Fibroblast of lung (primary cell): ENCODE measurements at regions not wholly inside any gene's neighbourhood (a gene's known extent, or its start where the extent isn't known, plus 50 kb on each side); places are given as distances from the start of the nearest gene placed in this dataset.
"Not testable (repeated sequence)": the region's sequence is repeated elsewhere in the genome, so short reads cannot be mapped to it uniquely, and the experiment has no call there.

Source experiments
- DNase-seq, 2 donors: peaks; one replicate each; pipeline versions ENCODE4 v3.0.0 to v3.0.0-alpha.2; 2010; ENCODE audit warnings: low read depth in 2 of 2
- H2AFZ ChIP-seq: 2 replicates; pipeline ENCODE4 v1.5.1; 2012; ENCODE audit warnings: low read length, control low read depth, inconsistent platforms
- H3K27ac ChIP-seq: 2 replicates; pipeline ENCODE4 v1.5.1; 2011; ENCODE audit warnings: low read length, control low read depth; ENCODE audit not compliant: insufficient read depth
- H3K27me3 ChIP-seq: 2 replicates; pipeline ENCODE4 v1.5.1; 2011; ENCODE audit warnings: mild to moderate bottlenecking, low read length; ENCODE audit not compliant: control insufficient read depth, insufficient read depth
- H3K36me3 ChIP-seq: 2 replicates; pipeline ENCODE4 v1.5.1; 2011; ENCODE audit warnings: low read length; ENCODE audit not compliant: control insufficient read depth, insufficient read depth
- H3K4me1 ChIP-seq: 2 replicates; pipeline ENCODE4 v1.5.1; 2011; ENCODE audit warnings: low read length; ENCODE audit not compliant: control insufficient read depth, insufficient read depth; ENCODE audit errors: extremely low read depth
- H3K4me2 ChIP-seq: 2 replicates; pipeline ENCODE4 v1.5.1; 2011; ENCODE audit warnings: low read length, control low read depth; ENCODE audit not compliant: insufficient read depth; ENCODE audit errors: extremely low read depth
- H3K4me3 ChIP-seq, 4 experiments: fragments of 200-600 bp in 1 of 4; sonication (generic) in 1 of 4; replicated peaks in 1 of 4; 2 replicates each; pipeline ENCODE4 v1.5.1; 2011 to 2016; ENCODE audit warnings: low read length in 4 of 4, low read depth in 3 of 4, mild to moderate bottlenecking in 3 of 4, control low read depth in 2 of 4, inconsistent platforms in 1 of 4, mixed read lengths in 1 of 4; ENCODE audit not compliant: insufficient read depth in 1 of 4; ENCODE audit errors: control extremely low read depth in 1 of 4
- H3K79me2 ChIP-seq: 2 replicates; pipeline ENCODE4 v1.5.1; 2012; ENCODE audit warnings: mild to moderate bottlenecking, low read length, inconsistent platforms; ENCODE audit not compliant: control insufficient read depth, insufficient read depth
- H3K9ac ChIP-seq: 2 replicates; pipeline ENCODE4 v1.5.1; 2011; ENCODE audit warnings: mild to moderate bottlenecking, low read length, control low read depth; ENCODE audit not compliant: insufficient read depth
- H3K9me3 ChIP-seq: 2 replicates; pipeline ENCODE4 v1.5.1; 2012; ENCODE audit warnings: low read depth, low read length; ENCODE audit not compliant: control insufficient read depth, insufficient read depth
- H4K20me1 ChIP-seq: 2 replicates; pipeline ENCODE4 v1.5.1; 2011; ENCODE audit warnings: low read length; ENCODE audit not compliant: control insufficient read depth, insufficient read depth; ENCODE audit errors: extremely low read depth
- EZH2 ChIP-seq: IDR thresholded peaks from 2 replicates; pipeline ENCODE4 v1.5.1; 2012; ENCODE audit warnings: low read length, control low read depth, mild to moderate bottlenecking; ENCODE audit errors: missing control alignments
- TF ChIP-seq, protein P1 (sequence below), 2 donors: IDR thresholded peaks in 1 of 2; conservative IDR thresholded peaks in 1 of 2; 1 replicate in 1 of 2; 2 replicates in 1 of 2; pipeline ENCODE4 v1.5.1; 2011 to 2012; ENCODE audit warnings: low read length in 2 of 2, control low read depth in 1 of 2, inconsistent platforms in 1 of 2, low read depth in 1 of 2, mild to moderate bottlenecking in 1 of 2

DNA sequence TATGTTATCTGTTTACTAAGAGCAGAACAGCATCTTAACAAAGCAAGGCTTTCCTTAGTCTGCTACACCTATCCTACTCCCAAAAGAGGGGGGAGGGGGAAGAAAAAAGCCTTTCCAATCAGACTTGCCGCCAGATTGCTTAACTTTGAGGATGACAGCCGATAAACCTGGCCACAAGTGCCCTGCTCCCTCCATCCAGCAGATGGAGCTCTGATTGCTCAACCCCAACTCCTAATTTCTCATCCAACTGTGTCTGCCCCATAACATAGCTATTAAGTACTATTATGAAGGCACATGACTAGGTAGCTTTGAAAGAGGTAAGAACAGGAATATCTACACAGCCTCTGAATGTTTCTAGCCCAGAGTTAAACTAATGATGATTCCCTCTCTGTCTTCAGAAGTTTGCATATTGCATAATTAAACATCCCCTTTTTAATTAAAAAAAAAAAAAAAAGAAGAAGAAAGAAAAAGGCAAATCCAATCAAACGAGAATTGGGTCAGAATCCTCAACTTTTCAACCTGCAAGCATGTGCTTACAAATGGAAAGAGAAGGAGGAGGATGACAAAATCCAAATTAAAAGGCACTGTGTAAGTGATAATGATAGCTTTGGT is 247.4 kb downstream of the GALC start:
- Histone ChIP-seq H3K27me3 (no peaks in the 10 kb centered on the region), H3K36me3 (no peaks in the 10 kb centered on the region), H3K27ac (no peak overlapping the region), H2AFZ (no peak overlapping the region), H3K9me3 (no peaks in the 10 kb centered on the region), H3K4me2 (no peak overlapping the region), H3K9ac (no peak overlapping the region), H4K20me1 (no peaks in the 10 kb centered on the region), H3K4me3 (no peak overlapping the region), H3K4me1 (no peaks in the 10 kb centered on the region), H3K79me2 (no peaks in the 10 kb centered on the region)
- TF ChIP-seq, protein P1, sequence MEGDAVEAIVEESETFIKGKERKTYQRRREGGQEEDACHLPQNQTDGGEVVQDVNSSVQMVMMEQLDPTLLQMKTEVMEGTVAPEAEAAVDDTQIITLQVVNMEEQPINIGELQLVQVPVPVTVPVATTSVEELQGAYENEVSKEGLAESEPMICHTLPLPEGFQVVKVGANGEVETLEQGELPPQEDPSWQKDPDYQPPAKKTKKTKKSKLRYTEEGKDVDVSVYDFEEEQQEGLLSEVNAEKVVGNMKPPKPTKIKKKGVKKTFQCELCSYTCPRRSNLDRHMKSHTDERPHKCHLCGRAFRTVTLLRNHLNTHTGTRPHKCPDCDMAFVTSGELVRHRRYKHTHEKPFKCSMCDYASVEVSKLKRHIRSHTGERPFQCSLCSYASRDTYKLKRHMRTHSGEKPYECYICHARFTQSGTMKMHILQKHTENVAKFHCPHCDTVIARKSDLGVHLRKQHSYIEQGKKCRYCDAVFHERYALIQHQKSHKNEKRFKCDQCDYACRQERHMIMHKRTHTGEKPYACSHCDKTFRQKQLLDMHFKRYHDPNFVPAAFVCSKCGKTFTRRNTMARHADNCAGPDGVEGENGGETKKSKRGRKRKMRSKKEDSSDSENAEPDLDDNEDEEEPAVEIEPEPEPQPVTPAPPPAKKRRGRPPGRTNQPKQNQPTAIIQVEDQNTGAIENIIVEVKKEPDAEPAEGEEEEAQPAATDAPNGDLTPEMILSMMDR (conservative IDR thresholded peaks at IDR 0.05 in 1 of 2, IDR thresholded peaks at IDR 0.05 in 1 of 2; ENCODE audit: low read depth in 1 of 2, low read length in 2 of 2) = peak; percentile 28 to 44
- no peak for TF ChIP-seq EZH2
- peak; percentile 3 to 31 for DNase-seq

DNA sequence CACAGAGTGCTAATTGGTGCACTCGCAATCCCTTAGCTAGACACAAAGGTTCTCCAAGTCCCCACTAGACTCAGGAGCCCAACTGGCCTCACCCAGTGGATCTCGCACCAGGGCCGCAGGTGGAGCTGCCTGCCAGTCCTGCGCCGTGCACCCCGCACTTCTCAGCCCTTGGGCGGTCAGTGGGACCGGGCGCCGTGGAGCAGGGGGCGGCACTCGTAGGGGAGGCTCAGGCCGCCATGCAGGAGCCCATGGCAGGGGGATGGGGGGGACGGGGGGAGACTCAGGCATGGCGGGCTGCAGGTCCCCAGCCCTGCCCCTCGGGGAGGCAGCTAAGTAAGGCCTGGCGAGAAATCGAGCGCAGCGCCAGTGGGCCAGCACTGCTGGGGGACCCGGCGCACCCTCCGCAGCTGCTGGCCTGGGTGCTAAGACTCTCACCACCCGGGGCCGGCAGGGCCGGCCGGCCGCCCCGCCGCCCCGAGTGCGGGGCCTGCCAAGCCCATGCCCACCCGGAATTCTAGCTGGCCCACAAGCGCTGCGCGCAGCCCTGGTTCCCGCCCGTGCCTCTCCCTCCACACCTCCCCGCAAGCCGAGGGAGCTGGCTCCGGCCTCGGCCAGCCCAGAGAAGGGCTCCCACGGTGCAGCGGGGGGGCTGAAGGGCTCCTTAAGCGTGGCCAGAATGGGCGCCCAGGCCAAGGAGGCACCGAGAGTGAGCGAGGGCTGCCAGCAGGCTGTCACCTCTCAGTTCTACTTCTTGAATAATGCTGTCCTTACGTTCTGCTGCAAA is 258.2 kb downstream of the GALC start:
- H3K4me3 ChIP-seq, H3K4me2 ChIP-seq, H3K27ac ChIP-seq, H3K4me1 ChIP-seq, H2AFZ ChIP-seq, DNase-seq, H3K9me3 ChIP-seq, H3K79me2 ChIP-seq, H3K36me3 ChIP-seq, H4K20me1 ChIP-seq, H3K27me3 ChIP-seq, H3K9ac ChIP-seq: not testable (repeated sequence)

DNA sequence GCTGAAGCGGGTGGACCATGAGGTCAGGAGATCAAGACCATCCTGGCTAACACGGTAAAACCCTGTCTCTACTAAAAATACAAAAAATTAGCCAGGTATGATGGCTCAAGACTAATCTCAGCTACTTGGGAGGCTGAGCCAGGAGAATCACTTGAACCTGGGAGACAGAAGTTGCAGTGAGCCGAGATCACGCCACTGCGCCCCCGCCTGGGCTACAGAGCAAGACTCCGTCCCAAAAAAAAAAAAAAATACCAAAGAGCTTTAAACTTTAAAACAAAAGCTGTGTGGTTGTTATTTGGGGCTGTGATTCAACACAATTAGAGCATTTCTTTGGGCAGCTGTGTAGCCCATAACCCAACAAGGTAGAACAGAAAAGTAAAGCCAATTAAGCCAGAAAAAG is 259.9 kb downstream of the GALC start:
- H3K4me3 ChIP-seq, H3K9ac ChIP-seq, H3K36me3 ChIP-seq, H3K27me3 ChIP-seq, H4K20me1 ChIP-seq, H3K9me3 ChIP-seq, H3K79me2 ChIP-seq, H3K4me2 ChIP-seq, H3K4me1 ChIP-seq, DNase-seq, H2AFZ ChIP-seq, H3K27ac ChIP-seq: not testable (repeated sequence)

DNA sequence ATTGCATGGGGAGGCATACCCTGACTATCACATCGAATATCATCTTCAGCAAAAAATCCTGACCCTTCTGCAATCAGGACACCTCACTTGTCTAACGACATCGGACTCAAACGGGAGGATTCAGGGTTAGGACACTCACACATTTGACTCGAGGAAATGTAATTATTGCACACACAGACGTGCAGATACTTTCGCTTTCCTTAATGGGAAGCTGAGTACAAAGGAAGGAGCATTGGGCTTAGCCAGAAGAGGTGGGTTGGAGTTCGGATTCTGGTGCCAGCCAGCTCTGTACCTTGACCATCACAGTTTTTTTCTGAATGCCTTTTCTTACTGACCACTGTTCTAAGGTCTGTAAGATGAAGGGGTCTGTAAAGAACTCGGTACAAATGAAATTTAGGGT is 260.4 kb downstream of the GALC start:
- H3K79me2 ChIP-seq = no peaks in the 10 kb centered on the region
- H3K4me3 ChIP-seq = no peak overlapping the region
- no peak overlapping the region for H3K27ac ChIP-seq
- no peak for DNase-seq
- H4K20me1 ChIP-seq = no peaks in the 10 kb centered on the region
- no peak overlapping the region for H3K9ac ChIP-seq
- no peaks in the 10 kb centered on the region for H3K4me1 ChIP-seq
- H3K9me3 ChIP-seq = no peaks in the 10 kb centered on the region
- H2AFZ ChIP-seq = no peak overlapping the region
- no peak for TF ChIP-seq EZH2
- TF ChIP-seq, protein P1 (conservative IDR thresholded peaks at IDR 0.05 in 1 of 2, IDR thresholded peaks at IDR 0.05 in 1 of 2; ENCODE audit: low read depth in 1 of 2, low read length in 2 of 2) = no peak
- H3K36me3 ChIP-seq = no peaks in the 10 kb centered on the region
- H3K4me2 ChIP-seq = no peak overlapping the region
- no peaks in the 10 kb centered on the region for H3K27me3 ChIP-seq
